ENCODE measurements at regions not wholly inside any gene's neighbourhood (a gene's known extent, or its start where the extent isn't known, plus 50 kb on each side); places are given as distances from the start of the nearest gene placed in this dataset.
"Not testable (repeated sequence)": the region's sequence is repeated elsewhere in the genome, so short reads cannot be mapped to it uniquely, and the experiment has no call there.

DNA sequence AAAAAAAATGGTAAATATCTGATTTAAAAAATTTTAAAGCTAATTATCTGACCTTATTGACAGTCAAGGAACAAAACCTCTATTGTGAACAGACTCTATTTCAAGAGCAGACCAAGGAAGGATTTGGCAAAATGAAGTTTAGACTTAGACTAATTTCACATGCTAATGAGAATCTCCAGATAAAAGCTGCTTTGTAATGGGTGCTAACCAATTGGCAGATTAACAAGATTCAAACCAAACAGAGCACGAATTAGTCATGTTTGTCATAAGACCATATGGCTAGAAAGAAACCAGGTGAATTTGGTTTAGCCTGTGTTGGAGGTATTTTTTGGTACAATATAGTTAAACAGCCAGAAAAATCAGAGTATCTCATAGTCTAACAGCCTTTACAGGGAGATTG is 429.1 kb upstream of the NFE2L3 start:
- no peak for DNase-seq

DNA sequence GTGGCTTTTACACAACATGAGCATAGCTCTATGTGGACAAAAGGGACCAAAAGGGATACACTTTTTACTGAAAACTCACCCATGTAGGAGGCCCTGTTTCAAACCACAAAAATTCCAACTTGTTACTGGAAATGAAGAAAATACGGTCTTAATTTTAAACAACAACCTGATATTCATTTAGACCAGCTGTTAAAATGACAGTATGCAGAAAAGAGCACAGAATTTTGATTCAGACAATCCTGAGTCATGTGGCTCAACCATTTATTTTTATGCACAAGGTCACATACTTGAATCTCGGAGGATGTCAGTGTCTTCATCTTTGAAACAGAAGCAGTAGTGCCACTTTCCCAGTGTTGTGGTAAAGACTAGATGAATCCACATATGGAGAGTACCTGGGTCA is 426.5 kb upstream of the NFE2L3 start:
- no peak for DNase-seq

DNA sequence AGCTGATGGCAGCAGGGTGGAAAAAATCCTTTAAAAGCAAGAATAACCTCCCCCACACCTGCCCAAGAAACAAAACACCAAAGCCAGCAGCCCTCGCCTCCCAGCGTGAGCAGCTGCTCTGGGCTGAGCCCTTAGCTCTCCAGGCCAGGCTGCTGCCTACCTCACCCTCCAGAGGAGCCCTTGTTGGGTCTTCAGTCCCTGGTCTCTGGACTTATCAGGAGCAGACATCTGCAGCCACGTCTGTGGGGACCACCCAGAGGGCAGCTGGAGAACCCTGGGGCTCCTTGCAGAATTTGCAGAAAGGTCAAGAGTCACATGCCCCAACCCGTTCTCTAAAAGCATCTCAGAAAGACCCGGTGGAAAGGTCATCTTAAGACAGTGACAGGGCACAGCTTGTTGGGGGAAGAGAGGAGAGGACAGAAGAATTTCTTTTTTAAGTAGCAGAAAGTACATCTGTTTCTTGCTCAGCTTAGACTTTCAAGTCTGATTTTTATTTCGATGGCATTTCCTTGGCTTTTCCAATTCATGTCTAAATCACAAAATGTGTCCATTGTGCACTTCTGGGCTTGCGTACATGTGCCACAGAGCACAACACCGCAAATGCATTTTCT is 425.7 kb upstream of the NFE2L3 start:
- no peak for DNase-seq

DNA sequence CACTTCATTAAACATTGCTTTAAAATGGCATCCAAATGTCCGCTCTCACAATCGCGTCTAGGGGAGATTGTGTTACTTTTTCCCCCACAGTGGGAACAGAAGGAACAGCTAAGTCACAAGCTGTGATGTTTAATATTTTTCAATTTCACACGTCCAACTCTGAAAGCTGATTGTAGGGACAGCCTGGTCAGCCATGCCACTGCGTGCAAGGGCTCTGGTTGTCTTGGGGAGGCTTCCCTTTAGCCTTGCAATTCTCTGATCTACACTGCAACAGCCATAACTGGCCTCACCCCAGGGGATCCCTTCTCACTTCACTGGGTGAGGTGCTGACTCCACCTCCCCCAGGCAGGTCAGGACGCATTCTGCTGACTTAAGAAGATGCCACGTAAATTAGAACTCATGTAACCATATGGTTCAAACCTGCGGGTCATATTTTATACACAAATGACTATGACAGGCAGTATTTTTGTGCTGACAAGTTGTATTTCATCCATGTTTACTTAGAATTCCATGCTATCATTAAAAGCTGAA is 425.2 kb upstream of the NFE2L3 start:
- no peak for DNase-seq

DNA sequence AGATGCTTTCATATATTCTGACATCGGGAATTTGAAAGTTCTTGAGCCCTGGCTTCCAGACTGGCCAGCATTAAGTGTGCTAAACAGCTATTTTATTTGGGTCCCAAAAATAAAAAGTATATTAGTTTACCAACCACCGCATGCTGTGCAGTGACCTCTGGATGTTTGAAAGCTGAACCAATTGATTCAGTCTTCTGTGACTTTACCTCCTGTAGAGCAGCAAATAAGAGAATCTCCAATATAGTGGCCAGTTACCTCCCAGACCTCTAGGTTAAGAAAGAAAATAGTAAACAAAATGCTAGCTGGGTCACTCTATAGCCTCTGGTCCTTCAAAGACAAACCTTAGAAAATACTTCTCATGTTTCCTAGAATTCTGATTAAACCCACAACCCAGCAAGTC is 424.6 kb upstream of the NFE2L3 start:
- DNase-seq: no peak

DNA sequence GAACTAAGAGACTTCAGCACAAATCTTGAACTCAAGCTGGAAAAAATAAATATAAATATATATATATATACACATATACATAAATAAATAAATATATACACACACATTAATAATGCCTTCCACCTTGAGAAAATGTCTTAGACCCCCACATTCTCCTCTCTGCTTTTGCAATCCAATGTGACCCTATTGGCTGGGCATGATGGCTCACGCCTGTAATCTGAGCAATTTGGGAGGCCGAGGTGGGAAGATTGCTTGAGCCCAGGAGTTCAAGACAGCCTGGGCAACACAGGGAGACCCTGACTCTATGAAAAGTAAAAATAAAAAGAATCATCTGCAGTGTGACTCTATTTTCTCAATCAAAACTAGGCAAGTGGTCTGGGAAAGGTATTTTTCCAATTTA is 424.1 kb upstream of the NFE2L3 start:
- DNase-seq: no peak

DNA sequence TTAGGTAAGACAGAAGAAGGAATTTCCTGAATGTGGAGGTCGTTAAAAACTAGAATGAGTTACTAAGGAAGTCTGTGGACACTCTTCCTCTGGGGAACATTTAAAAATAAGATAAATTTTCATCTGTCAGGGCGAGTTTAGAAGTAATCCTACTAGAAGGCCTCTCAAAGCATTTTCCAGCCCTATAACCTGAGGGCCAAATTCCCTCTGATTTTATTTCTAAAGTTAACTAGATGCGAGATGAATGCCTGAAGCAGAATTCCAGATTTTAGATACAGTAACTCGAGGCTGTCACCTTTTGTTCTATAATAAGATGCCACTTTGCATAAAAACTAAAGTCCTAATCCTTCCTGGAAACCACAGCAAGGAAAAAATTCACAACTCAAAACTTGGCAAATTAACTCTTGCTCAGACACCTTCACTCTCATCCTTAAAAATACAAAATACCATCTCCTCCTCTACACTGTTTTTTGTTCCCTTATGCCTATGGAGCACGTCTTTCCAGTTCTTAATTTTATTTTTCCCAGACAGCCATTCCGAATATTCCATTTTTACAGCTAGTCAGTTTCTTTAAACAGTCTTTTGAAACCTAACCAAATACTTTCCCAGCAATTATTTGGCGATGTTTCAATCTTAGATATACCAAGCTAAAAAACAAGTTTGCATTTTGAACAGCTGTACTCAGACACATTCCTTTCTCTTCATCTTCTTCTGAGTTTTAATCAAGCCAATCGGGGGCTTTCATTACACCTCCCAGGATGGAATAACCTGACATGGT is 420.7 kb upstream of the NFE2L3 start:
- no peak for DNase-seq

DNA sequence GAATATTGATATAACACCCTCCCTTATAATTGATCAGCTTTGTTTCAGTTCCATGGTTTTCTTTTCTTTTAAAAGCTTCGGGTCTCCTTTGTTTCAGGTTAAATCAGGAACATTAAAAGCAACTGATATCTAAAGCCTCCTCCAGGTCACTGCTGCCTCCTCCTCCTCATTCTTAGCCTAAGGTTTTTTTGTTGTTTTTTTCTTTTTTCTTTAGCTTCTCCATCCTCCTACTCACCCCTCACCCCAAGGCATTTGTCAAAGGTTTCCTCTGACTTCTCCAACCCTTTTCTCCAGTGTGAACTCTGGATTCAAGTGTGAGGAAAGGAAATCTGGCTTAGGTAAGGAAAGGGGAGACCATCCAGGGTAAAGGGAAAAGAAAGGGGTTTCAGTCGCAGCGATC is 420.2 kb upstream of the NFE2L3 start:
- DNase-seq: no peak

DNA sequence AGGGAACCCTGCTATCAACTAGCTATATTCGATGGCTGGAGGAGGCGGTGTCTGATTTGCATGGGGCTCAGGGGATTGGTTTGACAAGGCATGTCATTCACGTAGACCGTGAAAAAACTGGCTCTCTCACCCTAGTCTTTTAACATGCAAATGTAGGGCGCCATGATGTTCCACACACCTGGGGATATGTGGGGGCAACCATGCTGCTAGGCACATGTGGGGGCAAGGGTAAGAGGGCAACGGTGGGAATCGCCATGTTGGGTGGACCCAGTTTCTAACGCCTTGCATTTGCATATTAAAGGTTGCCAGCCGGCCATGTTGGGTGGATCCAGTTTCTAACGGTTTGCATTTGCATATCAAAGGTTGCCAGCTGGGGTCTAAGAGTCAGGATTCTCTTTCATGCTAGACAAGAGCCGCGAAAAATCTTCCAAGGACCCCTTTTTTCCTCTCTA is 419.2 kb upstream of the NFE2L3 start:
- no peak for DNase-seq

DNA sequence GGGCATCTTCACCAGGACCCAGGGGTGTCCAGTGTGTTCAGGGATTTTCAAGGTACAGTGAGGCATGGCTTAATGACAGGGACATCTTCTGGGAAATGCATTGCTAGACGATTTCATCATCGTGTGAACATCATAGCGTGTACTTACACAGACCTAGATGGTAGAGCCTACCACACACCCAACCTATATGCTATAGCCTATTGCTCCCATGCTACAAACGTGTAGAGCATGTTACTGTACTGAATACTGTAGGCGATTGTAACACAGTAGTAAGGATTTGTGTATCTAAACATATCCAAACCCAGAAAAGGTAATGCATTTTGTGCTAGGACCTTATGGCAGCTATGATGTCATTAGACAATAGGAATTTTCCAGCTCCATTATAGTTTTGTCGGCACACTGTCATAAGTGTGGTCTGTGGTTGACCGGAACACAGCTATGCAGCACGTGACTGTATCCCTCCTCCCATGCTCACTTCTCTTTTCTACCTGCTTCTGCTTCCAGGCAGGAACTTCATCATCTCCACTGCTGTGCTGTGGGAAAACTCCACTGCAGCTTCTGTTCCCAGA is 416.2 kb upstream of the NFE2L3 start:
- DNase-seq: no peak

DNA sequence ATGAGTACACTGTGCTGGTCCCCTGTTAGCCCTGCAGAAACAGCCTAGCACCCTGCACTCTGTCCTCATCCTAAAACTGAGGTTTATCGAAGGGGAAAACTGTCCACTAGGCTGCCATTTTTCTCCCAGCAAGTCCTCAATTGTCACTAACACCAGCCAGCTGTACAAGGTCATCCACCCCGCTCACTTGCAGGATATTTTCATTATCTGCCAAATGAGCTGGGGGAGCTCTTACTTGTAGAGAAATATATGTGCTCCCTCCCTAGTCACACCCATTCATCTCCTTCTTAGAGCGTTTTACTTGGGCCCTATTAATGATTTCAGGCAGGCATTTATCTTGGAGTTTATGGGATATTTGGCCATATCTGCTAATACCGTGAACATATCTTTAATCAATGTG is 413.5 kb upstream of the NFE2L3 start:
- DNase-seq: no peak

DNA sequence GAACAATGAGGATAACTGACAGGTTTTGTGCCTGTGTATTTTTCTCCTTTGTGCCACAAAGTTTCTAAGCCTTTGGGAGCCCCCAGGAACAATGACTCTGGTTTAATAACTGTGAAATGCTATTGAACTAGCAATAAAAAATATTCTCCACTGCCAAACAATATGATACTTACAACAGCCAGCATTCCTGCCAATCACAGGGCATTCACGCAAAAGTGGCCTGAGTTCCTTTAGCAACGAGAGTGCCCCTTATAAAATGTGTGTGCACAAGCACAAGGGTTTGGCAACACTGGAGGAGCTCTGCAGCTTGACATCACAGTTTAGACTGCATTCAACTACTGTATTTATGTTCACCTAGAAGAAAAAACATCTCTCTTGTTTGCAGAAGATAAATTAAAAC is 412.9 kb upstream of the NFE2L3 start:
- DNase-seq: no peak

DNA sequence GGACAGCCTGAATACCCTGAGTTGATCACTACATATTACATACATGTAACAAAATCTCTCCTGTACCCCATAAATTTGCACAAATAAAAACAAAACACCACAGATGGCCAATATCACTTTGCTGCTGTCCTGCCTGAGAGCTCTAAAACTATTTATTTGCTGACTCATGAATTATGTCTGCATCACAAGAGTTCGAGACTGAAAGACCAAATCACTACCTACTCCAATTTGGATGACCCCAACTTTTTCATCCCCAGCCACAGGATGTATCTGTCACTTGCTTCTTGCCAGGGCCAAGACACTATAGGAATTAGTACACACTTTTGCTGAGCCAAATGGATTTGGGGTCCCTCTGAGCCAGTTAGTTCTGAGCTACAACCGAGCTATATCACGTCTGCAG is 409.7 kb upstream of the NFE2L3 start:
- no peak for DNase-seq

DNA sequence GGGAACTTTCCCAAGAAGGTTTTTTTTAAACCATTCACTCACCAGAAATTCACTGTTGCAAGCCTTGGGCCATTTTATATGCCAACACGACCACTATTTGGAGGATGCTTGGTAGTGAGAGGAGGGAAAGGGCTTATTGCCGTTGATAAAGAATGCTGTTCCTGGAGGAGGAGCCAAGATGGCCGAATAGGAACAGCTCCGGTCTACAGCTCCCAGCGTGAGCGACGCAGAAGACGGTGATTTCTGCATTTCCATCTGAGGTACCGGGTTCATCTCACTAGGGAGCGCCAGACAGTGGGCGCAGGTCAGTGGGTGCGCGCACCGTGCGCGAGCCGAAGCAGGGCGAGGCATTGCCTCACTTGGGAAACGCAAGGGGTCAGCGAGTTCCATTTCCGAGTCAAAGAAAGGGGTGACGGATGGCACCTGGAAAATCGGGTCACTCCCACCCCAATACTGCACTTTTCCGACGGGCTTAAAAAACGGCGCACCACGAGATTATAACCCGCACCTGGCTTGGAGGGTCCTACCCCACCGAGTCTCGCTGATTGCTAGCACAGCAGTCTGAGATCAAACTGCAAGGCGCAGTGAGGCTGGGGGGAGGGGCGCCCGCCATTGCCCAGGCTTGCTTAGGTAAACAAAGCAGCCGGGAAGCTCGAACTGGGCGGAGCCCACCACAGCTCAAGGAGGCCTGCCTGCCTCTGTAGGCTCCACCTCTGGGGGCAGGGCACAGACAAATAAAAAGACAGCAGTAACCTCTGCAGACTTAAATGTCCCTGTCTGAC is 408.1 kb upstream of the NFE2L3 start:
- not testable (repeated sequence) for DNase-seq

DNA sequence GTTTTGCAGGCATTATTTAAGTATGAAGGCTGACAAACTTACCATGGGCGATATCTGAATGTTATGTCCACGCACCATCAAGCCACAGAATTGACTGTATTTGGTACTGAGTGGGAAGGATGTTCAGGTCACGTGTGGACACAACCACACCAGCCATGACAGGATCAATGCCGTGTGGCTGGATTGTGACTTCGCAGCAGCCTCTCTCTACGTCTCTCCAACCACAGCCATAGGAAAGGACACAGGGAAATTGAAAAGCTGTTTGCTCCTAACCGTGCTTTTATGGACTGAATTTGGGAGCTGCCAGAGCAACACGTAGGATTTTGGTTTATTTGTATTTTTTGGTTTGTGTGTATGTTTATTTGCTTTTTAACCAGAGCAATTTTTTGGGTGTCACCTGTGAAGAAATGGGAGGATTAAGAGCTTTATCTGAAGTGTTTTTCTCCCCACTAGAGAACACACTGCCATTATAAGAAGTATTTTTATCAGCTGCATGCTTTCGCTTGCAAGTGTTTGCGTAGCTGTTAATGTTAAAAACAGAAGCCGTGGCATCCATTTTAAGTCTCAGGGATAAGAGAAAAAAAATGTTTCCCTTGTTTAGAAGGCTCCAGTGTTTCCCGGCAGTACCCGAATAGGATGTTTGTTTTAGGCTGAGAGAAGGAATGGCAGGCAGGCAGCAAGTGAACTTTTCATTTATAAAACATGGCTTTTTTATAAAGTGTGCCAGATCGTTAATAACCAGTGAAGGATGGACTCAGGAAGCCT is 401.1 kb upstream of the NFE2L3 start:
- peak; percentile 41 for DNase-seq

DNA sequence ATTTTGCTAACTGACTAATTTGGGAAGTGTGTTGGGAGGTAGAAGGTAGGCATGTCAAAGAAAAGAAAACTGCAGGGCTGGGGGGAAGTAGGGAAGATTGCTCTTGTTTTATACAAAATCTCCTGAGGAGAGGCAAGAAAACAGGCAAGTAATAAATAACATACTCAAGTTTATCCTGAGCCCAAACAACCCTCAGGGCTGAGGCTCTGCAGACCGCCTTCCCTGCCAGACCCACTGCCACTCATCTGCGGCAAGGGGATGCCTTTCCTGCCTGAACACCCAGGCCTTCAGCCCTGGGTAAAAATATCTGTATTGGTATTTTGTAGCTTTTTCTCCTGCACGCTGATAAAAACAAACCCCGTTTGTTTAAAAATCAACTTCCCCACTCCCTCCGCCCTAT is 399.8 kb upstream of the NFE2L3 start:
- no peak for DNase-seq

DNA sequence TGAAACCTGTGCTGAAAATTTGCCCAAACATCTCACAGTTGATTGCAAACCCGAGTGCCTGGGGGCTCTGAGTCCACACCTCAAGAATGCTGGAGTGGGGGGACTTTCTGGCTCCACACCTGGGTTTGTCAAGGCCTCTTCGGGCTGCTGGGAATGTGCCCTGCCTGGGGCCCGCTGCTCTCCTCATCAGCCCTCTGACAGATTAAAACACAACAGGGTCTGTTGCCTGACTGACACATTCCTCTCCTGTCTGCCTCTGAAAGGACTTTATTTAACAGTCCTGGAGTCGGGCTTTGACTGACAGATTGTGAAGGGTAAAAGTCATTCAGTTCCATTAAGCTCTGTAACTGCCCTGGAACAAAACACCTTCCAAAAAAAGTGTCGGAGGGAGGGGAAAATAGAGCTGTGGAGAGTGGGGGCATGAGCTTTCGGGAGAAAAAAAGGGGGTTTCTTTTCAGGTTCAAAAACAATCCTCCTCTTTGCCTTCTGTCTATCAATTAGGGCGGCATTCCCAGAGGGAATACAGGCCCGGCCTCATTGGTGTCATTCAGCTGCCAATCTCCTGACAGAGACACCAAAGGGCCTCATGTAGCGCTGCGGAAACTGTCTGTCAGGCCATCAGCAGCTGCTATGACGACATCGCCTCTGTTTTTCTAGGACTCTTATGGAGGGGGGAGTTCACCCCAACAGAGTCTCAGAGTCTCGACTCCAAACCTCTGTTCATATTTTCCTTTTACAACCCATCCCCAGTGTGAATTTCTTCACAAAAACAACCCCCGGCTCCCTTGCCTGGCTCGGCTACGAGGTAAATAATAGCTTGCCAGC is 398.8 kb upstream of the NFE2L3 start:
- no peak for DNase-seq

DNA sequence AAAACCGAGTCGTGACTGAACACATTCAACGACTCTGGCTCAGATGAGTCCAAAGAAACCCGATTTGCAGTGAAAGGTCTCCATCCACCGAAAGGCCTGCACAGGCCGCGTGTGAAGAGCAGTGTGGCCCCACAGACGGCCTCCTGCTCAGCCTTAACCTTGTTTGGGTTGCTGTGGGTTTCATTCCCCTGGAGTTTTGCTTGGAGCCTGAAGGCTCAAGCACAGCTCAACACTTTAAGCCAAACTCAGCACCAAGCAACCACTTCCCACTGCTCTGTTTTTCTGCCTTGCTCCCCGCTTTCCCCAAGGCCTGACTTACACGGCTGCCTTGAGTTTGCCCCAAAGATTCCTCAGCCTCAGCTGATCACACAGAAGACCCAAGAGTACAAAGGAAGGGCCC is 398.2 kb upstream of the NFE2L3 start:
- no peak for DNase-seq

DNA sequence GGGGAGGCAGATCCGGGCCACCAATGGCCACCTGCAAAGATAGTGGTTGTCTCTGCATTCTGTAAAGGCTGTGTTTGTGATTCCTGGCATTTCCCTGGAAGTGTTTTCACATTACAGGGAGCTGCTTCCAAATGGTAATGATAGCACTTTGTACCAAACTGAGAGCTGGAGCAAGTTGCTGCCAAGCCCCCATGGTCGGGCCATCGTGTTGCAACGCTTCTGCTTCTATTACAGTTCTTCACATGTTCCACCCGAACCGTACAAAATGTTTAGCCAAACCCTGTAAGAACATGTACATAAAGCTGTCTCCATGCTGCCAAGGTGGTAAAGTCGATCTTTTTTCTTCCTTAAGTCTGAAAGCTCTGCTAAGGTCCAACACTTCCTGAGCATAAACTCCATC is 397.7 kb upstream of the NFE2L3 start:
- DNase-seq: no peak

DNA sequence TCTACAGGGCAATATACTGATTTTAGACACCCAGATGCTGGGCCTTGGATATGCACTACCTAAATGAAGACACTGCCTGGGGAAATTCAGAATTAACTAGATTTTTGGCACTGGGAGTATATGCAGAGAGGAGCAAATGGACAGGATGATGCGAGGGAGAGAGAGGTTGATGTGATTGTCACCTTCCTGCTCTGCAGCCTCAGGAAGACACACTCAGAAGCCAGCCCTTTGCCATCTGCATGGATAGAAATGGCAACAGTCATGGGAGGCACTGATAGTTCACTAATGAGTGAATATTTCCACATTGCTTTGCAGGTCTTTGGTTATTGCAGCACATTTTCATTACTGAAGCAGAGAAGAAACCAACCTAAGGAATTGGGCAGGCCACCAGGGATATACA is 397.2 kb upstream of the NFE2L3 start:
- DNase-seq: no peak

DNA sequence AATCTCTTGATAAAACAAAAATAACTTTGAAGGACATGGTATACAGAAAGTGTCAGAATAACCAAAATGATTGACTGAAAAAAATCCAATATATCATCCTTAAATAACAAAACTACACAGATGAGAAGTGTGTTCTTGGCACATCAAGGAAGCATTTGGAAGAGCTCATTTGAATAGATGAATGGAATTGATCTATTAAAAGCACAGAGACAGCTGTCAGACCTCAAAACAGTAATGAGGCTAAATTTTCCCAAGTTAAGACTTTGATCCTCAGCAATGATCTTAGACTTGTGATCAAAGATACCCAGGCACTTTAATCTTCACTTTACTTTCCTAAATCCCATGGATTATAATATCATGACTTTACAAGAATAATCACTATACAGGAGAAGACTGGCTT is 395.4 kb upstream of the NFE2L3 start:
- DNase-seq: no peak
